Adrenal gland (tissue), 9 donors: ENCODE measurements at regions not wholly inside any gene's neighbourhood (a gene's known extent, or its start where the extent isn't known, plus 50 kb on each side); places are given as distances from the start of the nearest gene placed in this dataset.
A peak's percentile ranks its signal among the peaks of the same experiment; 100 is the strongest.

Source experiments
- DNase-seq, 7 donors: peaks; one replicate each; pipeline ENCODE4 v3.0.0-alpha.2; 2019 to 2020
- H3K27ac ChIP-seq, 5 donors: fragments of 200-600 bp; sonication (generic) in 4 of 5; 1 replicate in 3 of 5; 2 replicates in 2 of 5; pipeline versions ENCODE4 v1.5.1 to v1.8.0; 2016 to 2020; ENCODE audit warnings: mild to moderate bottlenecking in 1 of 5
- H3K27me3 ChIP-seq: fragments of 200-600 bp; 2 replicates; pipeline ENCODE4 v1.8.0; 2021
- H3K36me3 ChIP-seq, 2 donors: fragments of 200-600 bp; replicated peaks in 1 of 2; 1 replicate in 1 of 2; 2 replicates in 1 of 2; pipeline versions ENCODE4 v1.5.1 to v1.8.0; 2018 to 2022
- H3K4me1 ChIP-seq, 2 donors: fragments of 200-600 bp; replicated peaks in 1 of 2; 1 replicate in 1 of 2; 2 replicates in 1 of 2; pipeline versions ENCODE4 v1.5.1 to v1.8.0; 2018 to 2021
- H3K4me3 ChIP-seq, 4 donors: fragments of 200-600 bp; sonication (generic) in 3 of 4; one replicate each; pipeline ENCODE4 v1.5.1; 2016 to 2018
- H3K9me3 ChIP-seq, 3 donors: fragments of 200-600 bp; sonication (generic) in 1 of 3; replicated peaks in 1 of 3; 1 replicate in 2 of 3; 2 replicates in 1 of 3; pipeline versions ENCODE4 v1.5.1 to v1.8.0; 2016 to 2021
- CTCF ChIP-seq, 6 experiments: fragments of 450-650 bp in 4 of 6; fragments of 200-600 bp in 2 of 6; sonication (generic) in 1 of 6; IDR thresholded peaks; 1 replicate in 5 of 6; 2 replicates in 1 of 6; pipeline versions ENCODE4 v1.5.1 to v1.8.0; 2016 to 2021; ENCODE audit warnings: antibody characterized with exemption in 6 of 6, mild to moderate bottlenecking in 2 of 6, moderate library complexity in 1 of 6
- POLR2A ChIP-seq, 2 donors: fragments of 450-650 bp; IDR thresholded peaks; one replicate each; pipeline ENCODE4 v1.6.1; 2017; ENCODE audit warnings: antibody characterized with exemption in 2 of 2, mild to moderate bottlenecking in 2 of 2, moderate library complexity in 1 of 2
- WGBS, 4 donors: extraction: QIAGEN DNeasy Blood & Tissue Kit in 2 of 4; methylation state at CpG; one replicate each; pipeline versions ENCODE4 v1.1.5 to v1.1.7; 2013 to 2017; 5-methylcytosine and 5-hydroxymethylcytosine counted together
- intact Hi-C, 2 donors: fragments of 100-400 bp; cut with DNase I; formaldehyde crosslinking; loops; one replicate each; pipeline versions ENCODE4 v1.14.1 to v1.15.0; 2022 to 2023
- donor health status: healthy with polysubstance abuse.
- donor health status: Bipolar disorder and iron deficiency.
- donor health status: DM: yes; HTN: yes; CAD: no.
- donor health status: DM: no; HTN: no; CAD: no.
- donor health status: DM: no; HTN: no; CAD: no.

GRCh38 chr2:128468186-128468920 is 149.7 kb upstream of the HS6ST1 start:
- H3K27ac ChIP-seq: no peak overlapping the region
- peaks cover 0 to 16% (median 0%) of the 10 kb centered on the region in 3 donors for H3K9me3 ChIP-seq
- no peaks in the 10 kb centered on the region for H3K27me3 ChIP-seq
- WGBS, 4 donors: 75 to 91% (median 84%) methylated on average over 2 to 3 of the region's 3 CpGs
- no peaks in the 10 kb centered on the region for H3K4me1 ChIP-seq
- no peaks in the 10 kb centered on the region for H3K36me3 ChIP-seq
- TF ChIP-seq CTCF (IDR thresholded peaks at IDR 0.05) (no peak), POLR2A (IDR thresholded peaks at IDR 0.05) (no peak)
- H3K4me3 ChIP-seq: no peak overlapping the region
- intact Hi-C loops: no loop called here
- peak in 3 of 7 donors; percentile 6 to 42 (median 11) for DNase-seq

GRCh38 chr2:128469203-128469602 is 150.5 kb upstream of the HS6ST1 start:
- H3K4me3 ChIP-seq: no peak overlapping the region
- no peaks in the 10 kb centered on the region for H3K4me1 ChIP-seq
- no peak overlapping the region for H3K27ac ChIP-seq
- H3K9me3 ChIP-seq: peaks cover 0 to 16% (median 0%) of the 10 kb centered on the region in 3 donors
- 100% methylated on average over 1 of the region's 1 CpG; no CpG with 5 or more reads in 2 of the 4 donors for WGBS, 4 donors
- DNase-seq: peak in 3 of 7 donors; percentile 1 to 25 (median 21)
- no peaks in the 10 kb centered on the region for H3K27me3 ChIP-seq
- H3K36me3 ChIP-seq: no peaks in the 10 kb centered on the region
- TF ChIP-seq POLR2A (IDR thresholded peaks at IDR 0.05) (no peak), CTCF (IDR thresholded peaks at IDR 0.05) (peak in 4 of 6 experiments; percentile 24 to 43 (median 24))
- intact Hi-C loops: no loop called here

- peak in 3 of 7 donors; percentile 5 to 39 (median 5) for DNase-seq
- 70 to 95% (median 85%) methylated on average over 2 to 3 of the region's 3 CpGs for WGBS, 4 donors
- H3K27me3 ChIP-seq: no peaks in the 10 kb centered on the region
- H3K4me1 ChIP-seq: no peaks in the 10 kb centered on the region
- H3K27ac ChIP-seq: no peak overlapping the region
- intact Hi-C loops: no loop called here
- H3K4me3 ChIP-seq: no peak overlapping the region
- peaks cover 0 to 16% (median 0%) of the 10 kb centered on the region in 3 donors for H3K9me3 ChIP-seq
- no peaks in the 10 kb centered on the region for H3K36me3 ChIP-seq
- TF ChIP-seq CTCF (IDR thresholded peaks at IDR 0.05) (no peak), POLR2A (IDR thresholded peaks at IDR 0.05) (no peak)
Observed at GRCh38 chr2:128469875-128470274, 151.2 kb upstream of the HS6ST1 start.

- peak in 4 of 7 donors; percentile 7 to 47 (median 28) for DNase-seq
- H3K4me3 ChIP-seq: peak overlapping the region in 1 of 4 donors; percentile 34
- WGBS, 4 donors: 28 to 37% (median 32%) methylated on average over 4 to 5 of the region's 5 CpGs
- H3K4me1 ChIP-seq: no peaks in the 10 kb centered on the region
- no peak for TF ChIP-seq POLR2A (IDR thresholded peaks at IDR 0.05)
- no peaks in the 10 kb centered on the region for H3K27me3 ChIP-seq
- H3K9me3 ChIP-seq: peaks cover 0 to 16% (median 0%) of the 10 kb centered on the region in 3 donors
- no peaks in the 10 kb centered on the region for H3K36me3 ChIP-seq
- H3K27ac ChIP-seq: peak overlapping the region in 2 of 5 donors; percentile 3 to 54
- intact Hi-C loops: no loop called here
Observed at GRCh38 chr2:128472789-128473174, 154.1 kb upstream of the HS6ST1 start.
